DND-41 (cell line): ENCODE measurements at regions not wholly inside any gene's neighbourhood (a gene's known extent, or its start where the extent isn't known, plus 50 kb on each side); places are given as distances from the start of the nearest gene placed in this dataset.

Experiments
- ATAC-seq: fragments of 200-7000 bp; cut with Tn5 transposase; 3 replicates; pipeline ENCODE4 v1.9.1; 2021; ENCODE audit warnings: low read depth; ENCODE audit not compliant: insufficient read depth
- DNase-seq: peaks from one replicate; pipeline ENCODE4 v3.0.0-alpha.2; 2020
- H2AFZ ChIP-seq: 2 replicates; pipeline ENCODE4 v1.6.0; 2012; ENCODE audit warnings: low read depth, low read length
- H3K27ac ChIP-seq: 2 replicates; pipeline ENCODE4 v1.5.1; 2012; ENCODE audit warnings: low read length, inconsistent platforms
- H3K27me3 ChIP-seq: fragments of 200-600 bp; sonication (generic); 2 replicates; pipeline ENCODE4 v1.6.0; 2012; ENCODE audit warnings: low read length, mild to moderate bottlenecking, inconsistent platforms; ENCODE audit not compliant: insufficient read depth, poor library complexity
- H3K36me3 ChIP-seq: 2 replicates; pipeline ENCODE4 v1.5.1; 2012; ENCODE audit warnings: low read length, inconsistent platforms; ENCODE audit not compliant: insufficient read depth
- H3K4me1 ChIP-seq: 2 replicates; pipeline ENCODE4 v1.5.1; 2012; ENCODE audit warnings: mild to moderate bottlenecking, low read length; ENCODE audit not compliant: insufficient read depth
- H3K4me2 ChIP-seq: 2 replicates; pipeline ENCODE4 v1.6.0; 2012; ENCODE audit warnings: mild to moderate bottlenecking, moderate library complexity, low read length, inconsistent platforms; ENCODE audit not compliant: insufficient read depth
- H3K4me3 ChIP-seq, 2 experiments: fragments of 200-600 bp in 1 of 2; shearing (Covaris generic) in 1 of 2; 2 replicates each; pipeline ENCODE4 v1.5.1; 2012 to 2016; ENCODE audit warnings: inconsistent platforms in 2 of 2, low read length in 2 of 2, mild to moderate bottlenecking in 2 of 2, low read depth in 1 of 2, moderate library complexity in 1 of 2
- H3K79me2 ChIP-seq: 2 replicates; pipeline ENCODE4 v1.6.0; 2012; ENCODE audit warnings: low read length, inconsistent platforms; ENCODE audit not compliant: insufficient read depth
- H3K9ac ChIP-seq: 2 replicates; pipeline ENCODE4 v1.6.0; 2012; ENCODE audit warnings: low read depth, mild to moderate bottlenecking, inconsistent platforms, low read length, moderate library complexity
- H3K9me3 ChIP-seq: 2 replicates; pipeline ENCODE4 v1.5.1; 2012; ENCODE audit warnings: low read length, moderate library complexity, mild to moderate bottlenecking, inconsistent platforms; ENCODE audit not compliant: insufficient read depth, severe bottlenecking
- H4K20me1 ChIP-seq: 2 replicates; pipeline ENCODE4 v1.6.0; 2012; ENCODE audit warnings: low read length; ENCODE audit not compliant: insufficient read depth
- CTCF ChIP-seq: IDR thresholded peaks from 2 replicates; pipeline ENCODE4 v1.5.1; 2012; ENCODE audit warnings: borderline replicate concordance, low read length, moderate library complexity, mild to moderate bottlenecking; ENCODE audit not compliant: poor library complexity, severe bottlenecking; ENCODE audit errors: extremely low read depth
- EZH2 ChIP-seq: IDR thresholded peaks from 3 replicates; pipeline ENCODE4 v1.6.1; 2012; ENCODE audit warnings: borderline replicate concordance, low read depth, mild to moderate bottlenecking, moderate library complexity, low read length, inconsistent platforms; ENCODE audit not compliant: severe bottlenecking

- Histone ChIP-seq H3K9ac (no peak overlapping the region), H3K4me1 (peaks cover 3% of the 10 kb centered on the region; the same call in 1 of the 2 replicates), H3K27me3 (no peaks in the 10 kb centered on the region), H3K79me2 (no peaks in the 10 kb centered on the region), H3K4me3 (no peak overlapping the region), H3K36me3 (no peaks in the 10 kb centered on the region), H3K9me3 (no peaks in the 10 kb centered on the region), H3K4me2 (no peak overlapping the region), H4K20me1 (no peaks in the 10 kb centered on the region), H3K27ac (no peak overlapping the region), H2AFZ (no peak overlapping the region)
- no peak for DNase-seq
- TF ChIP-seq CTCF (no peak), EZH2 (no peak)
- no peak for ATAC-seq
These were observed 244.9 kb upstream of the MVB12B start for GRCh38 chr9:126081746-126082145.

GRCh38 chr9:126084008-126084407 is 242.6 kb upstream of the MVB12B start:
- Histone ChIP-seq H3K4me3 (no peak overlapping the region), H3K36me3 (no peaks in the 10 kb centered on the region), H3K27me3 (no peaks in the 10 kb centered on the region), H3K4me1 (peaks cover 3% of the 10 kb centered on the region; the same call in 1 of the 2 replicates), H3K9me3 (no peaks in the 10 kb centered on the region), H3K4me2 (no peak overlapping the region), H3K79me2 (no peaks in the 10 kb centered on the region), H3K27ac (no peak overlapping the region), H4K20me1 (no peaks in the 10 kb centered on the region), H2AFZ (no peak overlapping the region), H3K9ac (no peak overlapping the region)
- peak; percentile 21 for DNase-seq
- no peak for ATAC-seq
- TF ChIP-seq EZH2 (no peak), CTCF (no peak)

GRCh38 chr9:126084696-126085095 is 241.9 kb upstream of the MVB12B start:
- H3K4me3 ChIP-seq = no peak overlapping the region
- H3K4me2 ChIP-seq = no peak overlapping the region
- H3K4me1 ChIP-seq = peaks cover 3% of the 10 kb centered on the region; the same call in 1 of the 2 replicates
- H3K36me3 ChIP-seq = no peaks in the 10 kb centered on the region
- no peaks in the 10 kb centered on the region for H3K79me2 ChIP-seq
- no peak overlapping the region for H3K27ac ChIP-seq
- no peaks in the 10 kb centered on the region for H3K9me3 ChIP-seq
- H2AFZ ChIP-seq = no peak overlapping the region
- no peaks in the 10 kb centered on the region for H4K20me1 ChIP-seq
- no peak for ATAC-seq
- H3K27me3 ChIP-seq = no peaks in the 10 kb centered on the region
- TF ChIP-seq EZH2 (no peak), CTCF (no peak)
- no peak for DNase-seq
- no peak overlapping the region for H3K9ac ChIP-seq

GRCh38 chr9:126085170-126085569 is 241.5 kb upstream of the MVB12B start:
- no peak for TF ChIP-seq CTCF
- TF ChIP-seq EZH2 = no peak
- H4K20me1 ChIP-seq = no peaks in the 10 kb centered on the region
- ATAC-seq = no peak
- H3K4me3 ChIP-seq = no peak overlapping the region
- no peak overlapping the region for H3K9ac ChIP-seq
- H3K27ac ChIP-seq = no peak overlapping the region
- no peaks in the 10 kb centered on the region for H3K9me3 ChIP-seq
- H3K79me2 ChIP-seq = no peaks in the 10 kb centered on the region
- no peak overlapping the region for H2AFZ ChIP-seq
- H3K4me1 ChIP-seq = peaks cover 3% of the 10 kb centered on the region; the same call in 1 of the 2 replicates
- H3K4me2 ChIP-seq = no peak overlapping the region
- H3K27me3 ChIP-seq = no peaks in the 10 kb centered on the region
- H3K36me3 ChIP-seq = no peaks in the 10 kb centered on the region
- no peak for DNase-seq
